B cell (primary cell): ENCODE measurements at regions not wholly inside any gene's neighbourhood (a gene's known extent, or its start where the extent isn't known, plus 50 kb on each side); places are given as distances from the start of the nearest gene placed in this dataset.

ENCODE experiments used
- EZH2 ChIP-seq: IDR thresholded peaks from 2 replicates; pipeline ENCODE4 v1.6.1; 2012; ENCODE audit warnings: borderline replicate concordance, low read depth, mild to moderate bottlenecking, moderate library complexity, low read length; ENCODE audit not compliant: insufficient read depth, poor library complexity, severe bottlenecking
- TF ChIP-seq, protein P1 (sequence below): fragments of 200-600 bp; IDR thresholded peaks from one replicate; pipeline ENCODE4 v1.8.0; 2022; ENCODE audit warnings: antibody characterized with exemption, mild to moderate bottlenecking

DNA sequence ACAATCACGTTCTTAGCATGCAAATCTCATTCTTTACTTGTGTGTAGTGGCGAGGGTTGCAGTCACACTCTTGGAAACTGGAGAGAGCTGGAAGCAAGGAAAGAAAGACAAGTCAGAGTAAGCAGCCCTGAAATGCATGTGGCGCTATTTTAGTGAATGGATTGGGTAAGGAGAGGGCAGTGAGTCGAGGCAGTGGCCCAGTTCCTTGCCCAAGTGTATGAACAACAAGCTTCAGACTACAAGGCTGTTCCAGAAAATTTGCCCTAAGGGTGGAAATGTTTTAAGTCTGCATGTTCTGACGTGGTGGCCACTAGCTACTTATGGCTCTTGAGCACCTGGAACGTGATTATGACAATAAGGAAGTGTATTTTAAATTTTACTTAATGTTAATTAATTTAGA, 59.4 kb upstream of the PTPN3 start:
- TF ChIP-seq, protein P1, sequence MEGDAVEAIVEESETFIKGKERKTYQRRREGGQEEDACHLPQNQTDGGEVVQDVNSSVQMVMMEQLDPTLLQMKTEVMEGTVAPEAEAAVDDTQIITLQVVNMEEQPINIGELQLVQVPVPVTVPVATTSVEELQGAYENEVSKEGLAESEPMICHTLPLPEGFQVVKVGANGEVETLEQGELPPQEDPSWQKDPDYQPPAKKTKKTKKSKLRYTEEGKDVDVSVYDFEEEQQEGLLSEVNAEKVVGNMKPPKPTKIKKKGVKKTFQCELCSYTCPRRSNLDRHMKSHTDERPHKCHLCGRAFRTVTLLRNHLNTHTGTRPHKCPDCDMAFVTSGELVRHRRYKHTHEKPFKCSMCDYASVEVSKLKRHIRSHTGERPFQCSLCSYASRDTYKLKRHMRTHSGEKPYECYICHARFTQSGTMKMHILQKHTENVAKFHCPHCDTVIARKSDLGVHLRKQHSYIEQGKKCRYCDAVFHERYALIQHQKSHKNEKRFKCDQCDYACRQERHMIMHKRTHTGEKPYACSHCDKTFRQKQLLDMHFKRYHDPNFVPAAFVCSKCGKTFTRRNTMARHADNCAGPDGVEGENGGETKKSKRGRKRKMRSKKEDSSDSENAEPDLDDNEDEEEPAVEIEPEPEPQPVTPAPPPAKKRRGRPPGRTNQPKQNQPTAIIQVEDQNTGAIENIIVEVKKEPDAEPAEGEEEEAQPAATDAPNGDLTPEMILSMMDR: no peak
- TF ChIP-seq EZH2: no peak
